A549 (cell line): ENCODE measurements at regions not wholly inside any gene's neighbourhood (a gene's known extent, or its start where the extent isn't known, plus 50 kb on each side); places are given as distances from the start of the nearest gene placed in this dataset.

Experiments
- ATAC-seq, 2 experiments: fragments of 200-7000 bp in 1 of 2; fragments of >200 bp in 1 of 2; cut with Nextera tagmentation in 1 of 2; cut with Tn5 transposase in 1 of 2; 3 replicates each; pipeline versions ENCODE4 v1.8.0 to v1.9.1; 2018 to 2020; ENCODE audit warnings: mild to moderate bottlenecking in 1 of 2, moderate library complexity in 1 of 2
- CTCF ChIA-PET: fragments of 300-600 bp; sonication (Branson Sonifier 250); formaldehyde crosslinking; extraction: SDS; loops from one replicate; lab custom pipeline; 2021; ENCODE audit warnings: antibody characterized with exemption, inconsistent platforms; lab: Yijun Ruan, JAX
- POLR2A ChIA-PET: fragments of 350-600 bp; formaldehyde crosslinking; extraction: SDS; loops from one replicate; lab custom pipeline; 2021; ENCODE audit warnings: antibody characterized with exemption, inconsistent platforms; lab: Yijun Ruan, JAX
- DNase-seq, 2 experiments: peaks; one replicate each; pipeline versions ENCODE4 v3.0.0 to v3.0.0-alpha.2; 2011 to 2016; ENCODE audit warnings: low read depth in 1 of 2, low spot score in 1 of 2
- FAIRE-seq: peaks from 2 replicates; lab custom pipeline; 2011; peaks lifted over from hg19 to GRCh38; lab: Jason Lieb, UNC
- H3K27ac ChIP-seq, 2 experiments: fragments of >200 bp; sonication (Bioruptor Twin); formaldehyde crosslinking; 3 replicates each; pipeline ENCODE4 v1.5.1; 2016 to 2017
- H3K4me1 ChIP-seq: fragments of >200 bp; sonication (Bioruptor Twin); formaldehyde crosslinking; 3 replicates; pipeline ENCODE4 v1.6.1; 2016
- H3K4me2 ChIP-seq: fragments of >200 bp; sonication (Bioruptor Twin); formaldehyde crosslinking; 3 replicates; pipeline ENCODE4 v1.6.1; 2016
- H3K4me3 ChIP-seq: fragments of >200 bp; sonication (Bioruptor Twin); formaldehyde crosslinking; 3 replicates; pipeline ENCODE4 v1.5.1; 2016
- H3K9me3 ChIP-seq: fragments of >200 bp; sonication (Bioruptor Twin); formaldehyde crosslinking; 3 replicates; pipeline ENCODE4 v1.6.1; 2016
- CBX8 ChIP-seq: fragments of 200-600 bp; sonication (generic); IDR thresholded peaks from 2 replicates; pipeline ENCODE4 v1.6.1; 2016
- CHD4 ChIP-seq: fragments of 200-600 bp; sonication (generic); IDR thresholded peaks from 2 replicates; pipeline ENCODE4 v1.6.1; 2016; ENCODE audit warnings: antibody characterized with exemption, mild to moderate bottlenecking, borderline replicate concordance
- CTCF ChIP-seq: fragments of >200 bp; sonication (Bioruptor Twin); formaldehyde crosslinking; IDR thresholded peaks from 3 replicates; pipeline ENCODE4 v1.5.1; 2016
- EP300 ChIP-seq, 2 experiments: fragments of >200 bp; sonication (Bioruptor Twin); formaldehyde crosslinking; IDR thresholded peaks; 2 replicates in 1 of 2; 3 replicates in 1 of 2; pipeline ENCODE4 v1.6.1; 2016 to 2017
- HES2 ChIP-seq: fragments of >200 bp; sonication (Bioruptor Twin); formaldehyde crosslinking; IDR thresholded peaks from 2 replicates; pipeline ENCODE4 v1.6.1; 2016
- HEYL ChIP-seq: fragments of 250-450 bp; sonication (Bioruptor Pico); IDR thresholded peaks from 2 replicates; pipeline ENCODE4 v1.8.0; 2021; ENCODE audit warnings: mild to moderate bottlenecking, moderate library complexity
- HOXB13 ChIP-seq: fragments of 250-450 bp; sonication (Bioruptor Pico); IDR thresholded peaks from 2 replicates; pipeline ENCODE4 v1.5.0; 2020; ENCODE audit warnings: low read depth, mild to moderate bottlenecking, moderate library complexity
- JUN ChIP-seq, 2 experiments: fragments of >200 bp; sonication (Bioruptor Twin); formaldehyde crosslinking; IDR thresholded peaks; 2 replicates in 1 of 2; 3 replicates in 1 of 2; pipeline ENCODE4 v1.6.1; 2016 to 2017
- JUNB ChIP-seq: fragments of >200 bp; sonication (Bioruptor Twin); formaldehyde crosslinking; IDR thresholded peaks from 2 replicates; pipeline ENCODE4 v1.6.1; 2016
- KDM5A ChIP-seq: fragments of 200-600 bp; sonication (generic); IDR thresholded peaks from 2 replicates; pipeline ENCODE4 v1.6.1; 2016; ENCODE audit warnings: antibody characterized with exemption, mild to moderate bottlenecking
- MAX ChIP-seq: IDR thresholded peaks from 2 replicates; pipeline ENCODE4 v1.6.1; 2012
- MAZ ChIP-seq: fragments of 150-350 bp; IDR thresholded peaks from 2 replicates; pipeline ENCODE4 v1.6.1; 2014; ENCODE audit warnings: antibody characterized with exemption, low read depth, low read length, borderline replicate concordance
- MYC ChIP-seq: IDR thresholded peaks from 2 replicates; pipeline ENCODE4 v1.6.1; 2012; ENCODE audit warnings: mild to moderate bottlenecking, inconsistent platforms, low read length, improper control_type of control experiment, borderline replicate concordance
- NPAS2 ChIP-seq: fragments of 250-450 bp; sonication (Bioruptor Pico); IDR thresholded peaks from 2 replicates; pipeline ENCODE4 v1.8.0; 2022; ENCODE audit warnings: mild to moderate bottlenecking, moderate library complexity, borderline replicate concordance
- PBX3 ChIP-seq: IDR thresholded peaks from 2 replicates; pipeline ENCODE4 v1.6.1; 2012
- PHF8 ChIP-seq: fragments of 200-600 bp; sonication (generic); IDR thresholded peaks from 2 replicates; pipeline ENCODE4 v1.6.1; 2016; ENCODE audit warnings: low read depth, mild to moderate bottlenecking, antibody characterized with exemption, moderate library complexity, borderline replicate concordance
- POLR2A ChIP-seq: IDR thresholded peaks from 2 replicates; pipeline ENCODE4 v1.6.1; 2012; ENCODE audit warnings: mild to moderate bottlenecking, low read length
- SREBF2 ChIP-seq: fragments of 450-650 bp; IDR thresholded peaks from 2 replicates; pipeline ENCODE4 v1.6.1; 2014; ENCODE audit warnings: mild to moderate bottlenecking, moderate library complexity
- TFCP2L1 ChIP-seq: fragments of 250-450 bp; sonication (Bioruptor Pico); IDR thresholded peaks from 2 replicates; pipeline ENCODE4 v1.5.0; 2021; ENCODE audit warnings: mild to moderate bottlenecking
- TP53 ChIP-seq: fragments of 250-450 bp; sonication (Bioruptor Pico); IDR thresholded peaks from 2 replicates; pipeline ENCODE4 v1.5.0; 2021; ENCODE audit warnings: mild to moderate bottlenecking, moderate library complexity
- WGBS: methylation state at CpG from one replicate; pipeline ENCODE4 v1.1.6; 2017; ENCODE audit errors: missing lambda C conversion rate; 5-methylcytosine and 5-hydroxymethylcytosine counted together

GRCh38 chr11:69243496-69244200, 50.3 kb upstream of the MYEOV start:
- no peak for FAIRE-seq

More at GRCh38 chr11:69243496-69244200, 50.3 kb upstream of the MYEOV start:
- H3K27ac ChIP-seq, result no peak overlapping the region
- H3K4me2 ChIP-seq, result no peak overlapping the region
- no peak overlapping the region for H3K4me3 ChIP-seq
- H3K4me1 ChIP-seq, result no peaks in the 10 kb centered on the region
- CTCF ChIA-PET, result interaction anchor here (2.1 kb wide), 1 partner anchor 142 kb away, joined by 4 read pairs; no protein-coding TSS in a partner anchor
- no peaks in the 10 kb centered on the region for H3K9me3 ChIP-seq
- no CpG with 5 or more reads among the region's 1 CpG for WGBS
- TF ChIP-seq MAZ (no peak), HOXB13 (CRISPR knock-in tag) (no peak), CTCF (no peak), PHF8 (no peak), EP300 (IDR thresholded peaks at IDR 0.05) (no peak), TFCP2L1 (no peak), PBX3 (no peak), POLR2A (no peak), TP53 (CRISPR knock-in tag) (no peak), JUNB (no peak), MYC (no peak), HES2 (no peak), NPAS2 (CRISPR knock-in tag) (no peak), HEYL (CRISPR knock-in tag) (no peak), JUN (IDR thresholded peaks at IDR 0.05) (no peak), MAX (no peak), CBX8 (no peak), CHD4 (no peak), SREBF2 (no peak), KDM5A (no peak)
- TF ChIP-seq, all 56 proteins: peak for 0
- POLR2A ChIA-PET, result no interaction called here
- ATAC-seq (no peak), DNase-seq (no peak)
